ENCODE measurements at regions not wholly inside any gene's neighbourhood (a gene's known extent, or its start where the extent isn't known, plus 50 kb on each side); places are given as distances from the start of the nearest gene placed in this dataset.
"Not testable (repeated sequence)": the region's sequence is repeated elsewhere in the genome, so short reads cannot be mapped to it uniquely, and the experiment has no call there.

- DNase-seq (ENCODE audit: low spot score) = no peak
These were observed 139.8 kb upstream of the GK2 start for GRCh38 chr4:79547851-79548250.

- DNase-seq (ENCODE audit: low spot score) = not testable (repeated sequence)
These were observed 137.3 kb upstream of the GK2 start for GRCh38 chr4:79545292-79545691.

- DNase-seq (ENCODE audit: low spot score) = no peak
These were observed 132.1 kb upstream of the GK2 start for GRCh38 chr4:79540143-79540542.

GRCh38 chr4:79535516-79535915 lies 127.5 kb upstream of the GK2 start:
- DNase-seq (ENCODE audit: low spot score) = no peak

- DNase-seq (ENCODE audit: low spot score) = no peak
These were observed 120.2 kb upstream of the GK2 start for GRCh38 chr4:79528241-79528706.

- no peak for DNase-seq (ENCODE audit: low spot score)
These were observed 118.9 kb upstream of the GK2 start for GRCh38 chr4:79526641-79527565.

GRCh38 chr4:79516114-79516513 lies 108.1 kb upstream of the GK2 start:
- no peak for DNase-seq (ENCODE audit: low spot score)

- DNase-seq (ENCODE audit: low spot score) = peak; percentile 20
These were observed 106.7 kb upstream of the GK2 start for GRCh38 chr4:79514621-79515329.

GRCh38 chr4:79513576-79513975 lies 105.5 kb upstream of the GK2 start:
- DNase-seq (ENCODE audit: low spot score) = no peak

- no peak for DNase-seq (ENCODE audit: low spot score)
These were observed 104.3 kb upstream of the GK2 start for GRCh38 chr4:79512363-79512762.

- DNase-seq (ENCODE audit: low spot score) = no peak
These were observed 94.1 kb upstream of the GK2 start for GRCh38 chr4:79502081-79502480.

- no peak for DNase-seq (ENCODE audit: low spot score)
These were observed 90.3 kb upstream of the GK2 start for GRCh38 chr4:79498282-79498681.

GRCh38 chr4:79497001-79497400 lies 89.0 kb upstream of the GK2 start:
- DNase-seq (ENCODE audit: low spot score) = no peak

- no peak for DNase-seq (ENCODE audit: low spot score)
These were observed 87.4 kb upstream of the GK2 start for GRCh38 chr4:79495447-79495846.

- DNase-seq (ENCODE audit: low spot score) = no peak
These were observed 84.1 kb upstream of the GK2 start for GRCh38 chr4:79492148-79492547.

GRCh38 chr4:79489506-79489905 lies 81.5 kb upstream of the GK2 start:
- DNase-seq (ENCODE audit: low spot score) = no peak

GRCh38 chr4:79476196-79476595 lies 68.2 kb upstream of the GK2 start:
- DNase-seq (ENCODE audit: low spot score) = no peak

- DNase-seq (ENCODE audit: low spot score) = no peak
These were observed 65.4 kb upstream of the GK2 start for GRCh38 chr4:79473439-79473724.

- DNase-seq (ENCODE audit: low spot score) = no peak
These were observed 64.8 kb upstream of the GK2 start for GRCh38 chr4:79472693-79473438.

- DNase-seq (ENCODE audit: low spot score) = no peak
These were observed 64.0 kb upstream of the GK2 start for GRCh38 chr4:79472036-79472435.

- no peak for DNase-seq (ENCODE audit: low spot score)
These were observed 63.3 kb upstream of the GK2 start for GRCh38 chr4:79471309-79471708.

- DNase-seq (ENCODE audit: low spot score) = no peak
These were observed 59.4 kb upstream of the GK2 start for GRCh38 chr4:79467246-79467932.
